GM18508 (cell line): ENCODE measurements at regions not wholly inside any gene's neighbourhood (a gene's known extent, or its start where the extent isn't known, plus 50 kb on each side); places are given as distances from the start of the nearest gene placed in this dataset.

Source experiments
- ATAC-seq: cut with Tn5 transposase; IDR thresholded peaks from one replicate; pipeline ENCODE4 v1.9.1; 2021; ENCODE audit warnings: moderate number of reproducible peaks; ENCODE audit not compliant: insufficient read depth, unreplicated experiment

GRCh38 chr2:220440731-220441130 is 813.3 kb downstream of the SLC4A3 start:
- ATAC-seq, result no peak

GRCh38 chr2:220441404-220441803 is 814.0 kb downstream of the SLC4A3 start:
- ATAC-seq, result no peak

- ATAC-seq, result no peak
Measured at GRCh38 chr2:220442012-220442411, 814.6 kb downstream of the SLC4A3 start.

DNA sequence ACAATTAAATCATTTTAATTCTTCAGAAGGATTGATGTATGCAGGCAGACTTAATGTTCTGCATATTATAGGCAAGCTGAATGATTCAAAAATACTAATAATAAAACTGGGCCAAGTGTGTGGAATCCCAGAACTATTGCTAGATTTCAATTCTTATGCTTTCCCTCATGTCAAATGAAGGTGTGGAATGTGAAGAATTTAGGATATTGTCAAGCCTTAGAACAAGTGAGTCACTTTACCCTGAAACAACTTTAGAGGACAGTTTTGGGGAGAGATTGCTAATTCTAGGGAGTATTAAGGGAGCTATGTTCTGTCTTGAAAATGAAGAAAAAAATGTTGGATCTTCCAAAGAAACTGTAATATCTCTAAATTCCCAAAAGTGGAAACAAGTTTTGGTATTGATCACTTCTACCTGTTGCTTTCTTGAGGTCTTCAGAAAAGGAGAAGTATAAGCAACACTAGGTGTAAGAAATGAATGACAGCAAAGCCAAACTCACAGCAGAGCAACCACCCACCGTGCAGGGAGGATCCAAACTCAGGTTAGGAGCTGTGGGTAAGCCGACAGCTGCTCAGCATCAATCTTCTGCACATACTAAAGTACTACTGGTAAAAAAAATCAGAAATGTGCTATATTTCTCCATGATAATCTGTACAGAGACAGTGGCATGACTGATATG is 818.1 kb downstream of the SLC4A3 start:
- ATAC-seq, result no peak

DNA sequence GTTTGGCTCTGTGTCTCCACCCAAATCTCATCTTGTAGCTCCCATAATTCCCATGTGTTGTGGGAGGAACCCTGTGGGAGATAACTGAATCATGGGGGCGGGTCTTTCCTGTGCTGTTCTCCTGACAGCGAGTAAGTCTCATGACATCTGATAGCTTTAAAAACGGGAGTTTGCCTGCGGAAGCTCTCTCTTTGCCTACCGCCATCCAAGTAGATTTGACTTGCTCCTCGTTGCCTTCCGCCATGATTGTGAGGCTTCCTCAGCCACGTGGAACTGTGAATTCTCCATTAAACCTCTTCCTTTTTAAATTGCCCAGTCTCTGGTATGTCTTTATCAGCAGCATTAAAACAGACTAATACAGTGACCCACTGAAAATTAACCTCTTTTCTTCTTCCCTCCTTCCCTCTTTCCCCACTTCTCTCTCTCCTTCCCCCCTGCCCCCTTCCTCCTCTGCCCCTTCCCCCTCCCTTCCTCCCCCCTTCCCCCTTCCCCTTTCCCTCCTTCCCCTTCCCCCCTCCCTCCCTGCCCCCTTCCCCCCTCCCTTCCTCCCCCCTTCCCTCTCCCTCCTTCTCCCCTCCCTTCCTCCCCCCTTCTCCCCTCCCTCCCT is 818.8 kb downstream of the SLC4A3 start:
- no peak for ATAC-seq

GRCh38 chr2:220450846-220451245 is 823.4 kb downstream of the SLC4A3 start:
- no peak for ATAC-seq

DNA sequence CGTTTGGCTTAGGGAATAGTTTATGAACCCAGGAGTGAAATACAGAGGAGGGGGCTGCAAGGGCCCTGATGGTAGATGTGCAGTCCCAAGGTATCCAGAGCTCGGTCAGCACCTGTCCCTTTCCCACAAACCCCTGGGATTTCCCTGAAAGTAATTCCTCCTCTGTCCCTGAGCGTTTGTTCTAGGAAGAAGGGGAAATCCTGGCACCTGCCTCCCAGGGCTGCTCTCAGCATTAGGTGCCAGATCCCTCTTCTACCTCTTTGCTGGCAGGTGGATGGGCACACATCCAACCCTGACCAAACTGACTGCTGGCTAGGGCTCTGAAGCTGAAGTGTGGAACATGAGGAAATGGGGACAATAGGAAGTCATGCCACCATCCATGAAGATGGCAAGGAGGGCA is 824.0 kb downstream of the SLC4A3 start:
- ATAC-seq, result no peak

DNA sequence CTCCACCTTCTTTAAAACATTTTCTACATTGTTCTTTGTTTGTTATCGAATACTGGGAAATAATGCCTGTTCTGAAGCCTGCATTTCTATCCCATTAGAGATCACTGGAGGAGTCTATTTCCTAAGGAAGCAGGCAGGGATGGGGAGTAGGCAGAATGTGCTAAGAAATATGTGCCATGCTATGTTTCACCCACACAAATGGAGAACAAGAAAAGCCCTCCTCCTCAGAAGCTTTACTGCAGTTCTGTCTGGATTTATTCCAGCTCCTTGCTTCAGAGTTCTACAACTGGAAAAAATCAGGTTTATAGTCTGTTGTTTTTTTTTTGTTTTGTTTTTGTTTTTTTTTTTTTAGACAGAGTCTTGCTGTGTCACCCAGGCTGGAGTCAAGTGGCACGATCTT is 825.1 kb downstream of the SLC4A3 start:
- ATAC-seq, result no peak

DNA sequence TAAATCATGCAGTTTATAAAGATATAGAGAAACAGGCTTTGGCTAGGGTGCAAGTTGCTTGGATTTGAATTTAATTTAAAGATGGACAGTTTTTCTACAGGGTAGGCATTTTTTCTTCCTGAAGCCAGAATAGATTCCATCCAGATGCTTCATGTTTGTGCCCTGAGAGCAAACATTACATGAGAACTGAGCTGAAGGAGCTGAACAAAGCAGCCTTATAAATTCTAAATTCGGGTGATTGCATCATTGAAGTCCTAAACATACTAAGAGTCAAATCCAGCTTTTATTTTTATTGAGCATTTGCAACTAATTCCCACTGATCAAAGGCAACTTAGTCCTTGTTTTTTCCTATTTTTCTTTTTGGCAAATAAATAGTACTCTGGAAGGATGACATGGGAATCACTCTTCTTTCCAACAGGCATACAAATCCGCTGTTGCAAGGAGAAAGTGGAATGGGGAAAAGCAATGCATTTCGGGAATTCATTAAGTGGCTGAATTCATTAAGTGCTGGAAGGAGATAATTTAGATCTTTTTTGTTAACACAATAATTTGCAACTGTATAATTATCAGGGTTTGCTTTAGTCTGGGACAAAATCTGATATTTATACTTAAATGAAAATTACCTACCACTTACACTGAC is 828.0 kb downstream of the SLC4A3 start:
- ATAC-seq, result no peak

- no peak for ATAC-seq
Measured at GRCh38 chr2:220458051-220458450, 830.6 kb downstream of the SLC4A3 start.

- no peak for ATAC-seq
Measured at GRCh38 chr2:220460257-220460985, 833.0 kb downstream of the SLC4A3 start.

- no peak for ATAC-seq
Measured at GRCh38 chr2:220463876-220464275, 836.4 kb downstream of the SLC4A3 start.

- no peak for ATAC-seq
Measured at GRCh38 chr2:220465700-220466099, 838.3 kb downstream of the SLC4A3 start.

DNA sequence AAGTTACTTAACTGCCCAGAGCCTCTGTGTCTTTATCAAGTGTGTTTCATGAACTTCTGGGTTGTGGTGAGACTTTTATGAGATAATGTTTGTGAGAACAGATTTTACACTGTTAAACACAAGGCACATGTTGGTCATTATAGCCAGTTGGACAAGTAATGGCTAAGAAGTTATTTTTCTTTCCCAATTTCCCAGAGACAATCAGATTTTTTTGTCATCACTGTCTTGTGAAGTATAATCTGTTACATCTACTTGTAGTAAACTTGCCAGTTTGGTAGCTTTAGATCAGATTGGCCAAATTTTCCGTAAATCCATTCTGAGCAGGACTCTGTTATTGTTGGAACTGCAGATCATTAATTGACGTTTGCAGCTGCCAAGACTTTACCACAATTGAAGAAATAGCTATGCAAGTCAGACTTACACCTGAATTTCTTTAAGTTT is 838.8 kb downstream of the SLC4A3 start:
- ATAC-seq, result no peak

- no peak for ATAC-seq
Measured at GRCh38 chr2:220469201-220469600, 841.8 kb downstream of the SLC4A3 start.

GRCh38 chr2:220473611-220474010 is 846.2 kb downstream of the SLC4A3 start:
- no peak for ATAC-seq

- no peak for ATAC-seq
Measured at GRCh38 chr2:220476877-220477276, 849.4 kb downstream of the SLC4A3 start.

- ATAC-seq, result no peak
Measured at GRCh38 chr2:220478305-220479058, 851.1 kb downstream of the SLC4A3 start.

- no peak for ATAC-seq
Measured at GRCh38 chr2:220482716-220483115, 855.3 kb downstream of the SLC4A3 start.

- ATAC-seq, result no peak
Measured at GRCh38 chr2:220489121-220489520, 861.7 kb downstream of the SLC4A3 start.
